ENCODE measurements at regions not wholly inside any gene's neighbourhood (a gene's known extent, or its start where the extent isn't known, plus 50 kb on each side); places are given as distances from the start of the nearest gene placed in this dataset.

- H3K4me2 ChIP-seq: no peak overlapping the region; the same call in 2 of the 3 replicates
- CTCF ChIA-PET: interaction anchor here (0.6 to 0.7 kb wide), 2 partner anchors 55 to 191 kb away, joined by 3 to 4 read pairs; no protein-coding TSS in a partner anchor
- no peaks in the 10 kb centered on the region for H3K9me3 ChIP-seq
- no peak for TF ChIP-seq FOXS1 (CRISPR knock-in tag; IDR thresholded peaks at IDR 0.05)
- no peak for TF ChIP-seq ESRRA (IDR thresholded peaks at IDR 0.05; ENCODE audit: borderline replicate concordance, low read length)
- no peak for TF ChIP-seq RCOR1 (IDR thresholded peaks at IDR 0.05; ENCODE audit: low read depth, low read length)
- TF ChIP-seq POLR2AphosphoS2 (conservative IDR thresholded peaks at IDR 0.05; ENCODE audit: low read length): no peak
- FAIRE-seq (no peak), DNase-seq (ENCODE audit: low read depth in 1 of 2, low spot score in 1 of 2) (no peak), ATAC-seq (no peak)
- no peak overlapping the region for H3K4me3 ChIP-seq
- peaks cover 51% of the 10 kb centered on the region for H3K4me1 ChIP-seq
- POLR2A ChIA-PET: no interaction called here
- H3K27ac ChIP-seq: peak overlapping the region in 1 of 2 experiments; percentile 15; a peak in 1 of 6 replicates
- 68% methylated on average over 2 of the region's 2 CpGs for WGBS (ENCODE audit: missing lambda C conversion rate)
Observed at GRCh38 chr1:192442736-192443135, 125.9 kb downstream of the RGS21 start.

- ChIA-PET CTCF (interaction anchor here (0.7 kb wide), 1 partner anchor 192 kb away, joined by 4 read pairs; no protein-coding TSS in a partner anchor), POLR2A (no interaction called here)
- H3K27ac ChIP-seq: no peak overlapping the region
- FAIRE-seq: no peak
- peak overlapping the region; percentile 51; the same call in 2 of the 3 replicates for H3K4me2 ChIP-seq
- no peaks in the 10 kb centered on the region for H3K9me3 ChIP-seq
- ATAC-seq: no peak
- H3K4me3 ChIP-seq: no peak overlapping the region
- peaks cover 43% of the 10 kb centered on the region for H3K4me1 ChIP-seq
- DNase-seq (ENCODE audit: low read depth in 1 of 2, low spot score in 1 of 2): no peak
- TF ChIP-seq KDM5A (IDR thresholded peaks at IDR 0.05): no peak
- TF ChIP-seq HOXB13 (CRISPR knock-in tag; IDR thresholded peaks at IDR 0.05; ENCODE audit: low read depth): no peak
- peak; percentile 31; the same call in 1 of the 2 replicates for TF ChIP-seq JUNB (IDR thresholded peaks at IDR 0.05)
- peak; percentile 46; the same call in 1 of the 2 replicates for TF ChIP-seq FOSL2 (IDR thresholded peaks at IDR 0.05)
- peak; percentile 77 for TF ChIP-seq FOSL2 (CRISPR knock-in tag; IDR thresholded peaks at IDR 0.05)
- TF ChIP-seq PHF8 (IDR thresholded peaks at IDR 0.05; ENCODE audit: borderline replicate concordance, low read depth): no peak
Observed at GRCh38 chr1:192443616-192444015, 126.8 kb downstream of the RGS21 start.

GRCh38 chr1:192445241-192445640, 128.4 kb downstream of the RGS21 start:
- H3K27ac ChIP-seq: no peak overlapping the region
- no peak overlapping the region; the same call in 2 of the 3 replicates for H3K4me2 ChIP-seq
- H3K4me3 ChIP-seq: no peak overlapping the region
- WGBS (ENCODE audit: missing lambda C conversion rate): 89% methylated on average over 2 of the region's 2 CpGs
- H3K4me1 ChIP-seq: peaks cover 27% of the 10 kb centered on the region
- DNase-seq (ENCODE audit: low read depth in 1 of 2, low spot score in 1 of 2): no peak
- peak in 1 of 2 experiments; percentile 31; a peak in 2 of 6 replicates for ATAC-seq
- ChIA-PET CTCF (no interaction called here), POLR2A (no interaction called here)
- H3K9me3 ChIP-seq: no peaks in the 10 kb centered on the region
- TF ChIP-seq MYC (IDR thresholded peaks at IDR 0.05; ENCODE audit: borderline replicate concordance, low read length) (no peak), HOXB13 (CRISPR knock-in tag; IDR thresholded peaks at IDR 0.05; ENCODE audit: low read depth) (no peak), REST (IDR thresholded peaks at IDR 0.05) (no peak), FOSL2 (IDR thresholded peaks at IDR 0.05) (no peak), FOSL2 (CRISPR knock-in tag; IDR thresholded peaks at IDR 0.05) (no peak), RAD21 (conservative IDR thresholded peaks at IDR 0.05 in 1 of 2, IDR thresholded peaks at IDR 0.05 in 1 of 2) (no peak), RNF2 (IDR thresholded peaks at IDR 0.05; ENCODE audit: borderline replicate concordance, low read depth) (no peak), GATA3 (IDR thresholded peaks at IDR 0.05; ENCODE audit: borderline replicate concordance) (no peak), CHD2 (IDR thresholded peaks at IDR 0.05; ENCODE audit: low read length, partially characterized antibody) (no peak), HOXA7 (CRISPR knock-in tag; IDR thresholded peaks at IDR 0.05) (no peak), PHF8 (IDR thresholded peaks at IDR 0.05; ENCODE audit: borderline replicate concordance, low read depth) (no peak), MAZ (IDR thresholded peaks at IDR 0.05; ENCODE audit: borderline replicate concordance, low read depth, low read length) (no peak), SREBF2 (IDR thresholded peaks at IDR 0.05) (no peak), ZSCAN20 (CRISPR knock-in tag; IDR thresholded peaks at IDR 0.05) (no peak), EHF (CRISPR knock-in tag; IDR thresholded peaks at IDR 0.05) (no peak)
- FAIRE-seq: no peak

Data from A549 (cell line).